ENCODE measurements at regions not wholly inside any gene's neighbourhood (a gene's known extent, or its start where the extent isn't known, plus 50 kb on each side); places are given as distances from the start of the nearest gene placed in this dataset.
A peak's percentile ranks its signal among the peaks of the same experiment; 100 is the strongest.

DNA sequence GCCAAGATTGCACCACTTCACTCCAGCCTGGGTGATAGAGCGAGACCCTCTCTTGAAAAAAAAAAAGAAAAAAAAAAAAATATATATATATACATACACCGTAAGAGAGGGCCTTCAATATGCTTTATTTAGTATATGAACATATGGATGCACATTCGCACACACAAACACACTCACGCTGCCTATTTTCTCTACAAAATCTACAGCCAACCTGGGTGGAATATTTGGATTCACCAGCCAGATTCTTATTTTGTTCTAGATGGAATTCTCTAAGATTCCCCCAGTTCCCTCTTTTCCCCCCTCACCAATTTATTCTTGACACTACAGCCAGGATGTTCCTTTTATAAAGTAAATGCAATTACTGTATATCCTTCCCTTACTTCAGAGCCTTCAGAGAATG lies 131.6 kb downstream of the TM2D1 start:
- no peak overlapping the region for H3K4me3 ChIP-seq (ENCODE audit: low read depth, low read length, poor library complexity, severe bottlenecking)
- no peak for TF ChIP-seq EZH2 (IDR thresholded peaks at IDR 0.05; ENCODE audit: borderline replicate concordance, low read depth, low read length, poor library complexity, severe bottlenecking)
- TF ChIP-seq, protein P1, sequence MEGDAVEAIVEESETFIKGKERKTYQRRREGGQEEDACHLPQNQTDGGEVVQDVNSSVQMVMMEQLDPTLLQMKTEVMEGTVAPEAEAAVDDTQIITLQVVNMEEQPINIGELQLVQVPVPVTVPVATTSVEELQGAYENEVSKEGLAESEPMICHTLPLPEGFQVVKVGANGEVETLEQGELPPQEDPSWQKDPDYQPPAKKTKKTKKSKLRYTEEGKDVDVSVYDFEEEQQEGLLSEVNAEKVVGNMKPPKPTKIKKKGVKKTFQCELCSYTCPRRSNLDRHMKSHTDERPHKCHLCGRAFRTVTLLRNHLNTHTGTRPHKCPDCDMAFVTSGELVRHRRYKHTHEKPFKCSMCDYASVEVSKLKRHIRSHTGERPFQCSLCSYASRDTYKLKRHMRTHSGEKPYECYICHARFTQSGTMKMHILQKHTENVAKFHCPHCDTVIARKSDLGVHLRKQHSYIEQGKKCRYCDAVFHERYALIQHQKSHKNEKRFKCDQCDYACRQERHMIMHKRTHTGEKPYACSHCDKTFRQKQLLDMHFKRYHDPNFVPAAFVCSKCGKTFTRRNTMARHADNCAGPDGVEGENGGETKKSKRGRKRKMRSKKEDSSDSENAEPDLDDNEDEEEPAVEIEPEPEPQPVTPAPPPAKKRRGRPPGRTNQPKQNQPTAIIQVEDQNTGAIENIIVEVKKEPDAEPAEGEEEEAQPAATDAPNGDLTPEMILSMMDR (conservative IDR thresholded peaks at IDR 0.05; ENCODE audit: low read depth, low read length) = no peak
- no peaks in the 10 kb centered on the region for H3K27me3 ChIP-seq (replicated peaks; ENCODE audit: insufficient read depth, low read depth, low read length, poor library complexity)
- ChIA-PET POLR2A (ENCODE audit: low non-redundant PET) (no interaction called here), CTCF (no interaction called here)
- H3K27ac ChIP-seq (ENCODE audit: low read depth, low read length, poor library complexity, severe bottlenecking) = no peak overlapping the region
- H3K9me3 ChIP-seq (ENCODE audit: low read depth, low read length, poor library complexity, severe bottlenecking) = no peaks in the 10 kb centered on the region
- no peak for DNase-seq (ENCODE audit: low spot score)
- no peaks in the 10 kb centered on the region for H3K4me1 ChIP-seq (ENCODE audit: insufficient read depth, low read length, poor library complexity, severe bottlenecking)
- H3K36me3 ChIP-seq (ENCODE audit: insufficient read depth, low read length, poor library complexity, severe bottlenecking) = no peaks in the 10 kb centered on the region
- intact Hi-C loops (cut with micrococcal nuclease; ENCODE audit: unreplicated experiment) = no loop called here
- BruUV-seq (replicated peaks) = no TSS peak

DNA sequence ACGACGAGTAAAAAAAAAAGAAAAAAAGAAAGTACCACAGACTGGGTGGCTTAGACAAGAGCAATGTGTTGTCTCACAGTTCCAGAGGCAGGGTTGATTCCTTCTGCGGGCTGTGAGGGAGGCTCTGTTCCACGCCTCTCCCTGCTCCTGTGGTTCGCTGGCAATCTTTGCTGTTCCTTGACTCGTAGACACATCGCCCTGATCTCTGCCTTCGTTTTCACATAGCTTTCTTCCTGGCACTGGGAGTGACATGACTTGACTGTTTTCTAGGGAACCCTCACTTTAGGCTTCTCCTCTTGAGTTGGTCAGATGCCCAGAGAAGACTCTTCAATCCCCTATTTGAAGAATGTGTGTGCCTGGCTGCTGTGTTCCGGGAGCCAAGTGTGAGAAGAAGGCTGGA lies 133.6 kb downstream of the TM2D1 start:
- Histone ChIP-seq H3K27ac (ENCODE audit: low read depth, low read length, poor library complexity, severe bottlenecking) (no peak overlapping the region), H3K36me3 (ENCODE audit: insufficient read depth, low read length, poor library complexity, severe bottlenecking) (no peaks in the 10 kb centered on the region), H3K4me3 (ENCODE audit: low read depth, low read length, poor library complexity, severe bottlenecking) (no peak overlapping the region), H3K9me3 (ENCODE audit: low read depth, low read length, poor library complexity, severe bottlenecking) (no peaks in the 10 kb centered on the region), H3K27me3 (replicated peaks; ENCODE audit: insufficient read depth, low read depth, low read length, poor library complexity) (no peaks in the 10 kb centered on the region), H3K4me1 (ENCODE audit: insufficient read depth, low read length, poor library complexity, severe bottlenecking) (no peaks in the 10 kb centered on the region)
- POLR2A ChIA-PET (ENCODE audit: low non-redundant PET) = no interaction called here
- intact Hi-C loops (cut with micrococcal nuclease; ENCODE audit: unreplicated experiment) = no loop called here
- CTCF ChIA-PET = no interaction called here
- no TSS peak for BruUV-seq (replicated peaks)
- DNase-seq (ENCODE audit: low spot score) = no peak
- TF ChIP-seq, protein P1 (conservative IDR thresholded peaks at IDR 0.05; ENCODE audit: low read depth, low read length) = no peak
- no peak for TF ChIP-seq EZH2 (IDR thresholded peaks at IDR 0.05; ENCODE audit: borderline replicate concordance, low read depth, low read length, poor library complexity, severe bottlenecking)

DNA sequence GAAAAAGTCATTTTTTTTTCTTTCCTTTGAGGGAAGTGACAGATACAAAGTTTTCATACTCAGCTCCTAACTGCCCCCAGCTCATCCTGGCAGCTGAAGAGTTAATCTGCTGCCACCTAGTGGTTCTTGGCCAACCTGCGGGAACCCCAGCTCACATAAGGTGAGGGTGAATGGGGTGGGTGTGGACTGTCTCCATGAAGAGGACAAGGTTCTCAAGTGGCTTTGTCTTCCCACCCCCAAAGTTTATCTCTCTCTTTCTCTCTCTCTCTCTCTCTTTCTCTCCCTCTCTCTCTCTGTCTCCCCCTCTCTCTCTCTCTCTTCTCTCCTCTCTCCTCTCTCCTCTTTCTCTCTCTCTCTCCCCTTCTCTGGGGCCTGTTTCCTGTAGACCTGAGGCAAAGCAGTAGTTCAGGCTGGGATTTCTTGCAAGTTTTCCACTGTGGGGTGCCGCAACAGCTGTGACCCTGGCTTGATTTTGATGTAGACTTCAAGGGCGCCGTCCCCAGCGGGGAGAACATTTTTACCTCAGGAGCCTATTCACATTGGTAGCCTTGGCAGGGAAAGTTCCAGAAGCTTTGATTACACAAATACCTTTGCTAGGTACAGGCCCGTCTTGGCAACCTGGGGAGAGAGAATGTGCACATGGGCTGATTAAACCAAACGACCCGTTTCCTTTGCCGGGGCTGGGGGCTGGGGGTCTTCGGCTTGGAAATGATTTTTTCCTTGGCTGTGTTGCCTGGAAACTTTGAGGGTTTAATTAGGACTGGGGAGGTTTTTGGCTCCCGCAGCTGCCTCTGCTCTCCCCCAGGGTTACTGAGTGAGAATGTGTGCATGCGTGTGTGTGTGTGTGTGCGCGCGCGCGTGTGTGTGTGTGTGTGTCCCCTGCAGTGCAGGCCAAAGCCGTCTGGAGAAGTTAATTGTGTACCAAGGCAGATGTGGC lies 135.9 kb downstream of the TM2D1 start:
- Histone ChIP-seq H3K27me3 (replicated peaks; ENCODE audit: insufficient read depth, low read depth, low read length, poor library complexity) (no peaks in the 10 kb centered on the region), H3K9me3 (ENCODE audit: low read depth, low read length, poor library complexity, severe bottlenecking) (no peaks in the 10 kb centered on the region), H3K27ac (ENCODE audit: low read depth, low read length, poor library complexity, severe bottlenecking) (no peak overlapping the region), H3K4me1 (ENCODE audit: insufficient read depth, low read length, poor library complexity, severe bottlenecking) (peaks cover 9% of the 10 kb centered on the region), H3K4me3 (ENCODE audit: low read depth, low read length, poor library complexity, severe bottlenecking) (no peak overlapping the region), H3K36me3 (ENCODE audit: insufficient read depth, low read length, poor library complexity, severe bottlenecking) (no peaks in the 10 kb centered on the region)
- BruUV-seq (replicated peaks) = no TSS peak
- ChIA-PET POLR2A (ENCODE audit: low non-redundant PET) (no interaction called here), CTCF (interaction anchor here (0.6 to 1.6 kb wide), 11 partner anchors 20 to 685 kb away, joined by 3 to 9 read pairs (median 3); no protein-coding TSS in a partner anchor)
- intact Hi-C loops (cut with micrococcal nuclease; ENCODE audit: unreplicated experiment) = loop anchor here (2.0 to 10.0 kb wide), 4 partner anchors 244 to 740 kb away; no protein-coding TSS in a partner anchor
- DNase-seq (ENCODE audit: low spot score) = peak; percentile 84
- TF ChIP-seq, protein P1 (conservative IDR thresholded peaks at IDR 0.05; ENCODE audit: low read depth, low read length) = peak; percentile 93
- TF ChIP-seq EZH2 (IDR thresholded peaks at IDR 0.05; ENCODE audit: borderline replicate concordance, low read depth, low read length, poor library complexity, severe bottlenecking) = no peak

Measured in A673 (cell line).